ENCODE measurements at regions not wholly inside any gene's neighbourhood (a gene's known extent, or its start where the extent isn't known, plus 50 kb on each side); places are given as distances from the start of the nearest gene placed in this dataset.

DNA sequence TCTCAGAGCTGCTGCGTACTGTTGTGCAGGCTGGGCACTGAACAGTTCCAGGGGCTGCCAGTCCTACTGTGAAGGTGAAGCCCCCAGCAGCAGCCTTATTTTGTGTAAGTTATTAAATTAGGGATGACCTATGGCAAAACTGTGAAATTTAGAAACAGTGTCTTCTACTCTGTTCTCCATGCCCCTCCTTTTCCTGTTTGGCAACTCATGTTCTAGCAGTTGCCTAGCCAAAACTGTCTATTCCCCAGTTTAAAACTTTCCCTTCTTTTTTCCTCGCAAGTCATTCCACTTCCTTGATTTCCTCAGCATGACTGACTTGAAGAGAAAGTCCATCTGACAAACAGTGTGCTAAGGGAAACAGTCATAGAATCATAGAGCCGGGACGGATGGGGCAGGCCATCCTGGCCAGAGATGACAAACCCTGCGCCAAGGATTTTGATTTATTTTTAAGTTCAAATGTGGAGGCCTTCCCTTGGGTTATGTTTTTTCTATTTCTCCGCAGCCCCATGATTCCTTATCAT, 78.1 kb upstream of the OLFM4 start:
- TF ChIP-seq, protein P1, sequence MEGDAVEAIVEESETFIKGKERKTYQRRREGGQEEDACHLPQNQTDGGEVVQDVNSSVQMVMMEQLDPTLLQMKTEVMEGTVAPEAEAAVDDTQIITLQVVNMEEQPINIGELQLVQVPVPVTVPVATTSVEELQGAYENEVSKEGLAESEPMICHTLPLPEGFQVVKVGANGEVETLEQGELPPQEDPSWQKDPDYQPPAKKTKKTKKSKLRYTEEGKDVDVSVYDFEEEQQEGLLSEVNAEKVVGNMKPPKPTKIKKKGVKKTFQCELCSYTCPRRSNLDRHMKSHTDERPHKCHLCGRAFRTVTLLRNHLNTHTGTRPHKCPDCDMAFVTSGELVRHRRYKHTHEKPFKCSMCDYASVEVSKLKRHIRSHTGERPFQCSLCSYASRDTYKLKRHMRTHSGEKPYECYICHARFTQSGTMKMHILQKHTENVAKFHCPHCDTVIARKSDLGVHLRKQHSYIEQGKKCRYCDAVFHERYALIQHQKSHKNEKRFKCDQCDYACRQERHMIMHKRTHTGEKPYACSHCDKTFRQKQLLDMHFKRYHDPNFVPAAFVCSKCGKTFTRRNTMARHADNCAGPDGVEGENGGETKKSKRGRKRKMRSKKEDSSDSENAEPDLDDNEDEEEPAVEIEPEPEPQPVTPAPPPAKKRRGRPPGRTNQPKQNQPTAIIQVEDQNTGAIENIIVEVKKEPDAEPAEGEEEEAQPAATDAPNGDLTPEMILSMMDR (IDR thresholded peaks at IDR 0.05 in 4 of 5, conservative IDR thresholded peaks at IDR 0.05 in 1 of 5), result no peak
- no peak for TF ChIP-seq POLR2A (IDR thresholded peaks at IDR 0.05)
